Prostate gland (tissue), 2 donors: ENCODE measurements at regions not wholly inside any gene's neighbourhood (a gene's known extent, or its start where the extent isn't known, plus 50 kb on each side); places are given as distances from the start of the nearest gene placed in this dataset.

ENCODE experiments used
- POLR2A ChIP-seq: fragments of 450-650 bp; IDR thresholded peaks from one replicate; pipeline ENCODE4 v1.6.1; 2016; ENCODE audit warnings: antibody characterized with exemption, mild to moderate bottlenecking
- TF ChIP-seq, protein P1 (sequence below), 4 experiments: fragments of 200-600 bp in 2 of 4; fragments of 450-650 bp in 2 of 4; sonication (generic) in 2 of 4; IDR thresholded peaks; 1 replicate in 3 of 4; 2 replicates in 1 of 4; pipeline ENCODE4 v1.5.1; 2016 to 2019; ENCODE audit warnings: antibody characterized with exemption in 4 of 4, mild to moderate bottlenecking in 2 of 4, moderate library complexity in 2 of 4

DNA sequence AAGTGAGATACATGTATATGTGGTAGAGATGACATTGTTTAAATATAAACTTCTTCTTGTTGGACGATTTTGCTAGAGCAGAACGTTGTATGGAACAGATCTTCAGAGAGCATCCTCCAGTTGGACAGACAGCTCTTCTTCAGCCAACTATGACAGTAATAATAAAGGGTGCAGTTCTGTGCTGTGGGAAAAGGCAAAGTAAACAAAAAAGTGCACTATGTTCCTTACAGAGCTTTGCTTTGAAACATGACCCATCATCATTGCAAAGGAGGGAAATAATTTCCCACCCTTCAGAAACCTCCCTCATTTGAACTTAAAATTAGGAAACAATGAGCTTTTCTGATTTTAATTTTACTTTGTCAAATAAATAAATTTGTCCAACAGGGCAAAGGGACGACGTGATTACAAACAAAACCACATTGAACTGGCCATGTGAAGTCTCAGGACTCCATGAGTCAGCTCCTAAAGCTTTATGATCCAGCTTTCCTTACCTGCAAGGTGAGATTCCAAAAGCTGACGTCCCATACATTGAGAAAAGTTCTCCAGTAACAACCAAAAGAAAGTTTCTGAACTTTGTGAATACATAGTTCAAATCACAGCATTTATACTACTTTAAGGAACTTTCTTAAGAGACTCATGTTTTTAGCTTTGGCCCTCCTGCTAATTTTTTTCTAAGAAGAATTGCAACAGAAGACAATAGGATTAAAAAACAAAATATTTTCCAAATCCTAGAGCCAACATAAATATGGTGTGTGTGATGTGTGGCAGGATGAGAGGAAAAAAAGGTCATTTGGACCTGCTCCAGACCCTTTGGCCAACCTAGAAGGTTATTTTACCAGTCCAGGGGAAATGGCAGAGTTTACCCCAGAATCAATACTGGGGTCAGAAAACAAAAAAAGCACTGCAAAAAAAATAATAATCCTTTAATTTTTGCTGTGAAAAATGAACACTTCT is 565.4 kb upstream of the NRP1 start:
- TF ChIP-seq, protein P1, sequence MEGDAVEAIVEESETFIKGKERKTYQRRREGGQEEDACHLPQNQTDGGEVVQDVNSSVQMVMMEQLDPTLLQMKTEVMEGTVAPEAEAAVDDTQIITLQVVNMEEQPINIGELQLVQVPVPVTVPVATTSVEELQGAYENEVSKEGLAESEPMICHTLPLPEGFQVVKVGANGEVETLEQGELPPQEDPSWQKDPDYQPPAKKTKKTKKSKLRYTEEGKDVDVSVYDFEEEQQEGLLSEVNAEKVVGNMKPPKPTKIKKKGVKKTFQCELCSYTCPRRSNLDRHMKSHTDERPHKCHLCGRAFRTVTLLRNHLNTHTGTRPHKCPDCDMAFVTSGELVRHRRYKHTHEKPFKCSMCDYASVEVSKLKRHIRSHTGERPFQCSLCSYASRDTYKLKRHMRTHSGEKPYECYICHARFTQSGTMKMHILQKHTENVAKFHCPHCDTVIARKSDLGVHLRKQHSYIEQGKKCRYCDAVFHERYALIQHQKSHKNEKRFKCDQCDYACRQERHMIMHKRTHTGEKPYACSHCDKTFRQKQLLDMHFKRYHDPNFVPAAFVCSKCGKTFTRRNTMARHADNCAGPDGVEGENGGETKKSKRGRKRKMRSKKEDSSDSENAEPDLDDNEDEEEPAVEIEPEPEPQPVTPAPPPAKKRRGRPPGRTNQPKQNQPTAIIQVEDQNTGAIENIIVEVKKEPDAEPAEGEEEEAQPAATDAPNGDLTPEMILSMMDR (IDR thresholded peaks at IDR 0.05) = no peak
- no peak for TF ChIP-seq POLR2A
